ENCODE measurements at regions not wholly inside any gene's neighbourhood (a gene's known extent, or its start where the extent isn't known, plus 50 kb on each side); places are given as distances from the start of the nearest gene placed in this dataset.

GRCh38 chr19:29290853-29291252, 77.9 kb upstream of the UQCRFS1 start:
- TF ChIP-seq CTCF (conservative IDR thresholded peaks at IDR 0.05; ENCODE audit: low read depth, low read length): no peak
- DNase-seq (ENCODE audit: low read depth): no peak

GRCh38 chr19:29292153-29292552, 79.2 kb upstream of the UQCRFS1 start:
- no peak for DNase-seq (ENCODE audit: low read depth)
- no peak overlapping the region for H3K4me3 ChIP-seq (ENCODE audit: low read depth, low read length)
- TF ChIP-seq CTCF (conservative IDR thresholded peaks at IDR 0.05; ENCODE audit: low read depth, low read length): no peak

More at GRCh38 chr19:29290853-29291252, 77.9 kb upstream of the UQCRFS1 start:
- H3K4me3 ChIP-seq (ENCODE audit: low read depth, low read length): no peak overlapping the region

DNA sequence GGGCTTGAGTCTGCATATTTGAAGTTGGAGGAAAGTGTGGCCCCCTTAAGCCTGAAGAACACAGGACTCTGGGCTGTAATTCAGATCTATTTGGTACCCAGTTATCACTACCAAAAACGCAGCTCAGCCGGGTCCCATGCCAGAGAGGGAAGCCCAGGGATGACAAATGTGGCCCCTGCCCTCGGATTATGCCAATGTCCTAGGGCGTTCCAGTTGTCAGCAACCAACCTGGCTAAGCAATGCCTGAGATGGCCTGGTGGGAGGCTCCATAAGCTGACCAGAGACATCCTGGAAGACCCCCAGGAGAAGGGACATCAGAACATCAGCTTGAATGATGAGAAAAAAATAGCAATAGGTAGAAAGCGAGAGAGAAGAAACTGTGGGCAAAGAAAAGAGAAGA, 79.6 kb upstream of the UQCRFS1 start:
- H3K4me3 ChIP-seq (ENCODE audit: low read depth, low read length): no peak overlapping the region
- TF ChIP-seq CTCF (conservative IDR thresholded peaks at IDR 0.05; ENCODE audit: low read depth, low read length): no peak

DNA sequence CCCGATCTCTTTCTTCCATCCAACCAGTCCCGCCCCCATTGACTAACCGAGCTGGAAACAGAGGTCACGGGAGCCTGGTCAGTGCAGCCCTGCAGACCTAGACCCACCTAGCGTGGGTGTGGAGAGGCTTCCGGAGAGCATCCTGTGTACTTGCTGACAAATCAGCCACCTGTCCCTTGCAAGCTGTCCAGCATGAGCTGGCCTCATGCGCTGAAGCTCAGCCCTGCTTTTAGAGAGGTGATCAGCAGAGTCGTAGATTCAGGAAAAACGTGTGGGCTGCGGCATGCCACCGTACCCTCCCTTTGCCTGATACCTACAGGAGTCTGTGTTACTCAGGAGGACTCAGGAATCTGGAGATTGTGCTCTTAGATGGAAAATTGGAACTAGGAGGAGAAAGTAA, 80.3 kb upstream of the UQCRFS1 start:
- H3K4me3 ChIP-seq (ENCODE audit: low read depth, low read length): no peak overlapping the region
- no peak for DNase-seq (ENCODE audit: low read depth)
- no peak for TF ChIP-seq CTCF (conservative IDR thresholded peaks at IDR 0.05; ENCODE audit: low read depth, low read length)

More for the DNA sequence above, 79.6 kb upstream of the UQCRFS1 start:
- DNase-seq (ENCODE audit: low read depth): no peak

DNA sequence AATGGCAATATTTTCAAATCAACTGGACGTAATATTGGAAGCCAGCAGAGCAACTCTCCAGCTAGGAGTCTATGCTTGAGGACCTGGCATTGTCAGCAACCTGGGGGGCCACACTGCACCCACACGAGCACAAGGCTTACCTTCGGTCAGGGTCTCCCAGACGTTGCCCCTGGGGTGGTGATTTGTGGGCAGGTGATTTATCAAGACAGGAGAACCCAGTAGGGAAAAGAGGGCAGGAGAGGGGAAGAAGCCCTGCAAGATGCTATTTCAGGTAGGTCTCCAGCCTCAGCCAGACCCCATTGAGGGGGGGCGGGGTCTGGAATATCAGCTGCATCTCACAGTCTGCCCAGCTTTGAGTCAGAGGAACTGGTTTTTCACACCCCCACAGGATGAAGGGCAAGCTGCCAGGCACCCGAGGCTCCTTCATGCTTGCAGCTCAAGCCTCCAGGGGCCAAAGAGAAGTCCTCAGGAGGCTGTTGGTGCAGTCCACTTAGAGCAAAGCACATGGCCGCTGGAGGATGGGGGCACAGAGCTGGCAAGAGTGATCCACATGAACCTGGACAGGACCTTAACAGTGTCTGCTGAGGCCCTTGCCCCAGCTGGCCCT, 80.9 kb upstream of the UQCRFS1 start:
- no peak for TF ChIP-seq CTCF (conservative IDR thresholded peaks at IDR 0.05; ENCODE audit: low read depth, low read length)
- DNase-seq (ENCODE audit: low read depth): no peak
- no peak overlapping the region for H3K4me3 ChIP-seq (ENCODE audit: low read depth, low read length)

DNA sequence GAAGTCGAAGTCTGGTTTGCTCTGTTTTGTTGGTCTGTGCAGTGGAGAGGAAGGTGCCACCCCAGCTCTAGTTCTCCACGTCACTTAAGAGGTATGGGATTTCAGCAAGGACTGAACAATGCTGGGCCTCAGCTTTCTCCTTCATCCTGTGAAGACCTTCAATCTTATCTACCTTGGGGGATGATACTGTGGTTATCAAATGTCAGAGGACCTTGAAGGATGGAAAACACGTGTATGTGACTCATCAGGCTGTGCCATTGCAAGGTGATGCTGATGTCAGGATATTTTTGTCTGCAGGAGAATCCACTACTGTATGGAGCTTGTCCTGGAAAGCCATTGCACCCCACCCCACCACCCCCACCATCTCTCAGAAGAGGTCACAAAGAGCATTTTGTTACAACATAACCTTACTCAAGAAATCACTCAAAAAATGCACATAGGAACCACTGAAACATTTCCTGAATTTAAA, 81.4 kb upstream of the UQCRFS1 start:
- no peak for DNase-seq (ENCODE audit: low read depth)
- no peak for TF ChIP-seq CTCF (conservative IDR thresholded peaks at IDR 0.05; ENCODE audit: low read depth, low read length)
- no peak overlapping the region for H3K4me3 ChIP-seq (ENCODE audit: low read depth, low read length)

DNA sequence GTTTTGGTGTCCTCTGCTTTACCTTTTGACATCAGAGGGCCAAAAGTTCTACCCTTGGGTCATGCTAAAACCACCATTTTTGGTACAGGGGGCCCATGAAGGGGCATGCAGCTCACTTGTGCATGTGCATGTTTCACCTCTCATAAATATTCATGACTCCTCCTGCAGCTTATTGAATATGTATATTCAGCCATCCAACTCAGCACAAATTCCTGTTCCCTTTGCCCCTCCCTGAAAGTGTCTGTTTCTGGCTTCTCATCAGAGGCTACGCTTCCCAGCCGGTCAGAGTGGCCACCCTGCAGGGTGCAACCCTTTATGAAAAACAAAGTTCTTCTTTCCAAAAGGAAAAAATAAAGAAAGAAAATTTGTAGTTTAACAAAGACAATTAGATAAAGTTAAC, 82.3 kb upstream of the UQCRFS1 start:
- TF ChIP-seq CTCF (conservative IDR thresholded peaks at IDR 0.05; ENCODE audit: low read depth, low read length): no peak
- no peak overlapping the region for H3K4me3 ChIP-seq (ENCODE audit: low read depth, low read length)
- DNase-seq (ENCODE audit: low read depth): no peak
